NCI-H69 (cell line): ENCODE measurements at regions not wholly inside any gene's neighbourhood (a gene's known extent, or its start where the extent isn't known, plus 50 kb on each side); places are given as distances from the start of the nearest gene placed in this dataset.
"Not testable (repeated sequence)": the region's sequence is repeated elsewhere in the genome, so short reads cannot be mapped to it uniquely, and the experiment has no call there.

Experiments used
- DNase-seq: peaks from one replicate; lab custom pipeline; 2025; lab: John Stamatoyannopoulos, UW

GRCh38 chr10:8616166-8616565 lies 561.7 kb downstream of the GATA3 start:
- no peak for DNase-seq

- no peak for DNase-seq
Observed at GRCh38 chr10:8617792-8618191, 563.3 kb downstream of the GATA3 start.

GRCh38 chr10:8618834-8619233 lies 564.3 kb downstream of the GATA3 start:
- no peak for DNase-seq

- no peak for DNase-seq
Observed at GRCh38 chr10:8628351-8628750, 573.9 kb downstream of the GATA3 start.

GRCh38 chr10:8633909-8634308 lies 579.4 kb downstream of the GATA3 start:
- no peak for DNase-seq

- DNase-seq = no peak
Observed at GRCh38 chr10:8636371-8636770, 581.9 kb downstream of the GATA3 start.

- DNase-seq = no peak
Observed at GRCh38 chr10:8637640-8638039, 583.2 kb downstream of the GATA3 start.

- DNase-seq = no peak
Observed at GRCh38 chr10:8638088-8638672, 583.7 kb downstream of the GATA3 start.

- DNase-seq = no peak
Observed at GRCh38 chr10:8639486-8640185, 585.1 kb downstream of the GATA3 start.

GRCh38 chr10:8640301-8640700 lies 585.8 kb downstream of the GATA3 start:
- no peak for DNase-seq

GRCh38 chr10:8640878-8641277 lies 586.4 kb downstream of the GATA3 start:
- DNase-seq = no peak

GRCh38 chr10:8656261-8656660 lies 601.8 kb downstream of the GATA3 start:
- no peak for DNase-seq

GRCh38 chr10:8659982-8660381 lies 605.5 kb downstream of the GATA3 start:
- no peak for DNase-seq

- DNase-seq = no peak
Observed at GRCh38 chr10:8661886-8662285, 607.4 kb downstream of the GATA3 start.

- no peak for DNase-seq
Observed at GRCh38 chr10:8663131-8663530, 608.6 kb downstream of the GATA3 start.

- DNase-seq = no peak
Observed at GRCh38 chr10:8665322-8665721, 610.8 kb downstream of the GATA3 start.

- DNase-seq = no peak
Observed at GRCh38 chr10:8670461-8670860, 616.0 kb downstream of the GATA3 start.

- DNase-seq = no peak
Observed at GRCh38 chr10:8674230-8674629, 619.7 kb downstream of the GATA3 start.

- no peak for DNase-seq
Observed at GRCh38 chr10:8677642-8678041, 623.2 kb downstream of the GATA3 start.

- not testable (repeated sequence) for DNase-seq
Observed at GRCh38 chr10:8684916-8685315, 630.4 kb downstream of the GATA3 start.

- no peak for DNase-seq
Observed at GRCh38 chr10:8688881-8689280, 634.4 kb downstream of the GATA3 start.

GRCh38 chr10:8691498-8692017 lies 637.1 kb downstream of the GATA3 start:
- no peak for DNase-seq

- not testable (repeated sequence) for DNase-seq
Observed at GRCh38 chr10:8693635-8694034, 639.1 kb downstream of the GATA3 start.

- DNase-seq = no peak
Observed at GRCh38 chr10:8696746-8697145, 642.3 kb downstream of the GATA3 start.
